Keratinocyte (primary cell): ENCODE measurements at regions not wholly inside any gene's neighbourhood (a gene's known extent, or its start where the extent isn't known, plus 50 kb on each side); places are given as distances from the start of the nearest gene placed in this dataset.

ENCODE experiments used
- DNase-seq: peaks from one replicate; pipeline ENCODE4 v3.0.0-alpha.2; 2011; ENCODE audit warnings: low read depth, missing footprints, low spot score
- FAIRE-seq: peaks from 2 replicates; lab custom pipeline; 2011; peaks lifted over from hg19 to GRCh38; lab: Jason Lieb, UNC
- H2AFZ ChIP-seq: 2 replicates; pipeline ENCODE4 v1.6.0; 2012; ENCODE audit warnings: low read length, control low read depth, inconsistent platforms; ENCODE audit not compliant: control insufficient read depth
- H3K27ac ChIP-seq: 2 replicates; pipeline ENCODE4 v1.5.1; 2011; ENCODE audit warnings: low read length; ENCODE audit not compliant: control insufficient read depth, insufficient read depth
- H3K27me3 ChIP-seq: 3 replicates; pipeline ENCODE4 v1.6.0; 2011; ENCODE audit warnings: low read length; ENCODE audit not compliant: control insufficient read depth, insufficient read depth; ENCODE audit errors: extremely low read depth
- H3K36me3 ChIP-seq, 2 experiments: 2 replicates in 1 of 2; 3 replicates in 1 of 2; pipeline ENCODE4 v1.5.1; 2011; ENCODE audit warnings: low read length in 2 of 2, mild to moderate bottlenecking in 1 of 2; ENCODE audit not compliant: control insufficient read depth in 2 of 2, insufficient read depth in 2 of 2; ENCODE audit errors: extremely low read depth in 1 of 2
- H3K4me1 ChIP-seq: 3 replicates; pipeline ENCODE4 v1.5.1; 2011; ENCODE audit warnings: low read length; ENCODE audit not compliant: control insufficient read depth, insufficient read depth; ENCODE audit errors: extremely low read depth
- H3K4me2 ChIP-seq: 3 replicates; pipeline ENCODE4 v1.6.0; 2011; ENCODE audit warnings: low read depth, low read length; ENCODE audit not compliant: control insufficient read depth, insufficient read depth; ENCODE audit errors: extremely low read depth
- H3K4me3 ChIP-seq, 3 experiments: fragments of 200-600 bp in 1 of 3; sonication (generic) in 1 of 3; 2 replicates in 2 of 3; 3 replicates in 1 of 3; pipeline ENCODE4 v1.5.1; 2011 to 2016; ENCODE audit warnings: low read length in 3 of 3, mild to moderate bottlenecking in 3 of 3, control low read depth in 2 of 3, inconsistent platforms in 1 of 3, low read depth in 1 of 3, mixed read lengths in 1 of 3, mixed run types in 1 of 3, moderate library complexity in 1 of 3; ENCODE audit not compliant: control insufficient read depth in 2 of 3, insufficient read depth in 2 of 3; ENCODE audit errors: extremely low read depth in 1 of 3
- H3K79me2 ChIP-seq: 2 replicates; pipeline ENCODE4 v1.6.0; 2012; ENCODE audit warnings: low read length; ENCODE audit not compliant: control insufficient read depth, insufficient read depth
- H3K9ac ChIP-seq: 3 replicates; pipeline ENCODE4 v1.6.0; 2011; ENCODE audit warnings: low read length; ENCODE audit not compliant: control insufficient read depth, insufficient read depth; ENCODE audit errors: extremely low read depth
- H3K9me1 ChIP-seq: 3 replicates; pipeline ENCODE4 v1.6.0; 2011; ENCODE audit warnings: low read length; ENCODE audit not compliant: control insufficient read depth, insufficient read depth; ENCODE audit errors: extremely low read depth
- H3K9me3 ChIP-seq: 2 replicates; pipeline ENCODE4 v1.5.1; 2012; ENCODE audit warnings: low read depth, low read length; ENCODE audit not compliant: control insufficient read depth
- H4K20me1 ChIP-seq: 3 replicates; pipeline ENCODE4 v1.6.0; 2011; ENCODE audit warnings: low read length; ENCODE audit not compliant: control insufficient read depth, insufficient read depth; ENCODE audit errors: extremely low read depth
- CTCF ChIP-seq, 3 experiments: IDR thresholded peaks in 1 of 3; conservative IDR thresholded peaks in 1 of 3; optimal IDR thresholded peaks in 1 of 3; 2 replicates in 2 of 3; 3 replicates in 1 of 3; pipeline versions ENCODE3 to v1.5.1; 2011; ENCODE audit warnings: low read length in 3 of 3, mild to moderate bottlenecking in 3 of 3, moderate library complexity in 2 of 3, control low read depth in 1 of 3, inconsistent platforms in 1 of 3; ENCODE audit not compliant: insufficient read depth in 2 of 3; ENCODE audit errors: extremely low read depth in 1 of 3
- EZH2 ChIP-seq: IDR thresholded peaks from one replicate; pipeline ENCODE4 v1.6.1; 2012; ENCODE audit warnings: inconsistent platforms, mild to moderate bottlenecking, low read length, moderate library complexity
- dilution Hi-C: fragments of 300-500 bp; cut with MboI; formaldehyde crosslinking; loops from one replicate; pipeline ENCODE4 v1.7.0; 2020; ENCODE audit warnings: low sequenced_read_pairs; ENCODE audit not compliant: extremely low pct_ligation_motif_present

GRCh38 chr4:135185256-135185655, 983.7 kb upstream of the PABPC4L start:
- TF ChIP-seq EZH2 (no peak), CTCF (optimal IDR thresholded peaks at IDR 0.05 in 1 of 3, IDR thresholded peaks at IDR 0.05 in 1 of 3, conservative IDR thresholded peaks at IDR 0.05 in 1 of 3; ENCODE audit: extremely low read depth in 1 of 3, insufficient read depth in 2 of 3, low read length in 3 of 3) (no peak)
- no peak overlapping the region for H3K4me2 ChIP-seq
- H3K36me3 ChIP-seq, result no peaks in the 10 kb centered on the region
- H3K9ac ChIP-seq, result no peak overlapping the region
- dilution Hi-C loops, result no loop called here
- no peak overlapping the region for H2AFZ ChIP-seq
- H3K9me1 ChIP-seq, result no peaks in the 10 kb centered on the region
- no peaks in the 10 kb centered on the region for H3K4me1 ChIP-seq
- no peak for DNase-seq
- H4K20me1 ChIP-seq, result no peaks in the 10 kb centered on the region
- H3K9me3 ChIP-seq, result no peaks in the 10 kb centered on the region
- FAIRE-seq, result no peak
- H3K4me3 ChIP-seq, result no peak overlapping the region
- H3K27me3 ChIP-seq, result no peaks in the 10 kb centered on the region
- H3K27ac ChIP-seq, result no peak overlapping the region
- no peaks in the 10 kb centered on the region for H3K79me2 ChIP-seq

- no peak overlapping the region for H3K27ac ChIP-seq
- H3K36me3 ChIP-seq, result no peaks in the 10 kb centered on the region
- no peak for TF ChIP-seq EZH2
- no peak for TF ChIP-seq CTCF (optimal IDR thresholded peaks at IDR 0.05 in 1 of 3, IDR thresholded peaks at IDR 0.05 in 1 of 3, conservative IDR thresholded peaks at IDR 0.05 in 1 of 3; ENCODE audit: extremely low read depth in 1 of 3, insufficient read depth in 2 of 3, low read length in 3 of 3)
- dilution Hi-C loops, result no loop called here
- no peaks in the 10 kb centered on the region for H4K20me1 ChIP-seq
- DNase-seq (no peak), FAIRE-seq (no peak)
- H3K4me2 ChIP-seq, result no peak overlapping the region
- no peak overlapping the region for H2AFZ ChIP-seq
- no peaks in the 10 kb centered on the region for H3K27me3 ChIP-seq
- H3K4me1 ChIP-seq, result no peaks in the 10 kb centered on the region
- no peaks in the 10 kb centered on the region for H3K79me2 ChIP-seq
- no peaks in the 10 kb centered on the region for H3K9me3 ChIP-seq
- H3K9me1 ChIP-seq, result no peaks in the 10 kb centered on the region
- H3K9ac ChIP-seq, result no peak overlapping the region
- H3K4me3 ChIP-seq, result no peak overlapping the region
These were observed 983.1 kb upstream of the PABPC4L start for GRCh38 chr4:135184715-135185114.
